Tongue (tissue), 1 donor: ENCODE measurements at regions not wholly inside any gene's neighbourhood (a gene's known extent, or its start where the extent isn't known, plus 50 kb on each side); places are given as distances from the start of the nearest gene placed in this dataset.
A peak's percentile ranks its signal among the peaks of the same experiment; 100 is the strongest.

ENCODE experiments used
- DNase-seq: peaks from one replicate; pipeline ENCODE4 v3.0.0-alpha.2; 2015

- no peak for DNase-seq
These were observed 373.4 kb downstream of the LPIN1 start for GRCh38 chr2:12119841-12120240.

GRCh38 chr2:12120281-12121150 is 374.1 kb downstream of the LPIN1 start:
- no peak for DNase-seq

GRCh38 chr2:12124790-12125189 is 378.4 kb downstream of the LPIN1 start:
- no peak for DNase-seq

DNA sequence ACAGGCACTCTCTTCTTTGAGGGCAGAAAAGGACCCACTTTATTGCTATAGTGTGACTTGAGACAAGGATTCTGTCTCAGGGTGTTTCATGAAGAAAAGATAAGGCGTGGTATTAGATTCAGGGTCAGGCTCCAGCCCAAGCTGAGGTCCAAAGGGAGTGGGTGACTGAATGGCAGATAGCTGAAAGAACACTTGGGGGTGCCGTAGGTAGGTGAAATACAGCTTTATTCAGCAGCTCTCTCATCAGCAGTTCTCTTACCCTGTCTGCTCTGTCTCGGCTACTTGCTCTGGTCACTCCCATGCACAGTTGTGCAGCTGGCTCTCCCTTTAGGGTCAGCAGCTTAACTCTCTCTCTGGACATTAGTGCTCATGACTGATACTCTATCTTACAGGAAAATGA is 379.9 kb downstream of the LPIN1 start:
- DNase-seq, result no peak

DNA sequence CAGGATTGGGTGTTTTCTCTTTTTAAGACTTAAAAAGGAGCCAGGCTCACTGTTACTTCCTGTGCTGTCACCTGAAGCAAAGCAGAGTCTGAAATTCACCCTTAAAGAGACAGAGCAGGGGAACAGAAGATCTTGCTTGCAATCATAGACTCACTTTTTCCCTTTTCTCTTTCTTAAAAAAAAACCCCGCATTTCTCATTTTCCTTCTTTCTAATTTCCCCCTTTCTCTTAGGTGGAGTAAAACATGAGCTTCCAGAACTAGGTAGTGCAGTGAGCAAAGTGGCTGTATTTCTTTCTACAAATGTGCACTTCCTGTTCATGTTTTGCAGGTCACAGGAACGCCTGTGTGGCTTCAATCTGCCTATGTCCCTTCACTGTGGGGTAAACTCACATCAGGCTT is 381.2 kb downstream of the LPIN1 start:
- DNase-seq, result no peak

- no peak for DNase-seq
These were observed 385.5 kb downstream of the LPIN1 start for GRCh38 chr2:12131975-12132374.

DNA sequence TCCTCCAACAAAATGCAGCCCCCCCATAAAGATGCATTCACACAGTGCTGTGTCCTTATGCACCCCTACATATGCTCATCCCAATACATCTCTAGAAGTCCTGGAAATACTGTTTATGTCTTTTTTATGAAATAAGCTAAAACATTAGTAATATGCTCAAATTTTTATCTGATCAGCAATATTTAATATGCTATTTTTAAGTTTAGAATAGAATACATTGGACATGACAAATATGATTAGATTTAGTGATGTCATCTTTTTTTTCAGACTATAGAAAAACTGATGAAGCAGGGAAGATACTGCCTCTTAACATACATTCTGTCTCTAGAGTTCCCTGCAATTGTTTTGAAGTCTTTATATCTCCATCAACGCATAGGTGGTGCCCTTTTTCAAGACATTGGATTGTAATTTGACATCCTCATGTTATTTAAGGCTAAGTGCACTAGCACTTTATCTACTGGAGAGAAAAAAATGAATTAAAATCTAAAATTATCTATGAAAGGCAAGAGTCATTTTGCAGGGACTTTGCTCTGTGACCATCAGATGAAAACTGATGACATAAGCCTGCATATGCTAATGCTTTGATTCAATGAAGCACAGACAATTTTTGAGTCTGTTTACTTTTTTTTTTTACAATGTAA is 395.3 kb downstream of the LPIN1 start:
- DNase-seq, result no peak

GRCh38 chr2:12151716-12152115 is 405.3 kb downstream of the LPIN1 start:
- DNase-seq, result no peak

DNA sequence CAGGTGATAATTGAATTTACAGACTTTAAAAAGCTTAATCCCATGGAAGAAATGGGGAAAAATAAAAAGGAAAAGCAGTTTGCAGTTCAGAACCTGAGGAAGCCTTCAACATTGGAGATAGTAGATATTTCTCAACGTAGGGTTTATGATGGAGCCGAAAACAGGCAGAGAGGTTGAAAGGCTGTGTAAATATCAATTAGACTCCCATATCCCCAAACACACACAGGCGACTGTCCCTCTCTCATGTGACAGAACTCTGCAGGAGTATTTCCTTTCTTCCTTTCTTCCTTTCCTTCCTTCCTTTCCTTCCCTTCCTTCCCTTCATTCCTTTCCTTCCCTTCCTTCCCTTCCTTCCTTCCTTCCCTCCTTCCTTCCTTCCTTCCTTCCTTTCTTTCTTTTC is 406.5 kb downstream of the LPIN1 start:
- no peak for DNase-seq

DNA sequence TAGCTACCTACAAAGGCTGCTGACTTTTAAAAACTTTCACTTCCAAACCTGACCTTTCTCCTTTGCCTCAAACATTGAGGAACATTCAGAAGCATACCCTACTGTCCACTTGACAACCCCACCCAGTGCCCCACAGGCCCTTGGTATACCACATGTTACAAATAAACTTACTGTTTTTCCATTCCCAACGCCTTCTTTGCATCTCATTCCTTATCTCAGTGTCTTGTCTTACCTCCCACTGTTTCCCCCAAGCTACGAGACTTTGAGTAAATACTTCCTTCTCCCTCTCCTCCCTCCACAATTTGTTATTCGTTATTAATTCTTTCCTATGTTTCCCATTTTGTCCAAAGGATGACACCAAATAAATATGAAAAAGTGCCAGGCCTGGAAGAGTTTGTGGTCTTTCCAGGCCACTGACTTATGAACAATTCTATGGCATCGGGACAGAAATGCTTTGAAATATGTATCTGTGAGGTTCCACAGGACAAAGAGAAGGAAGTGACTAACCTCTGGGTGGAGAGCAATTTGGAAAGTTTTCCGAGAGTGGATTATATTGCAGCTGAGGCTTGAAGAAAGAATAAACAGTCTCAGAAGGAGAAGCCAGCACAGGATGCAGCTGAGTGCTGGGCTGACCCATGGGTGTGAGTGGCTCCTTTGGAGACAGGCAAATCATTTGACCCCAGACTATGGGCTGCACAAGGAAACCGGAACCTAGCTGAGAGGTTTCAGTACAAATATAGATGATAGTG is 409.0 kb downstream of the LPIN1 start:
- peak; percentile 56 for DNase-seq

- no peak for DNase-seq
These were observed 409.9 kb downstream of the LPIN1 start for GRCh38 chr2:12156349-12156748.

DNA sequence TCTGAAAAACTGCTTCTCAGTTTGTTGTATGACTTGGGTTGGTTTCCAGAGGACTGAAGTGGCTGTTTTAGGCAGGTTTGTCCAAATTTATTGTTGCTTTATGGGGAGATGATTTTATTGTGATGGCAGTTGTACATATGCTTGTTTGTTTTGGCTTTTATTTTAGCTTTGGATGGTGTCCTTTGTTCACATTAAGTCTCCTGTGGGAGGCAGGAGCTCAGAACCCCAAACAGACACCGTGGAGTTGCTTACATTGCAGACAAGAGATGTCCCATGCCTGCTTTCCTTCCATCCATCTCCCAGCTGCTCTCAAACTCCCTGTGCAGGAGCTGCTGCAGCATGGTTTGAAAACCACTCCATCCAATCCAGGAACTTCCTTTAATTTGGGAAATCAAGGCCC is 414.7 kb downstream of the LPIN1 start:
- DNase-seq, result peak; percentile 45

DNA sequence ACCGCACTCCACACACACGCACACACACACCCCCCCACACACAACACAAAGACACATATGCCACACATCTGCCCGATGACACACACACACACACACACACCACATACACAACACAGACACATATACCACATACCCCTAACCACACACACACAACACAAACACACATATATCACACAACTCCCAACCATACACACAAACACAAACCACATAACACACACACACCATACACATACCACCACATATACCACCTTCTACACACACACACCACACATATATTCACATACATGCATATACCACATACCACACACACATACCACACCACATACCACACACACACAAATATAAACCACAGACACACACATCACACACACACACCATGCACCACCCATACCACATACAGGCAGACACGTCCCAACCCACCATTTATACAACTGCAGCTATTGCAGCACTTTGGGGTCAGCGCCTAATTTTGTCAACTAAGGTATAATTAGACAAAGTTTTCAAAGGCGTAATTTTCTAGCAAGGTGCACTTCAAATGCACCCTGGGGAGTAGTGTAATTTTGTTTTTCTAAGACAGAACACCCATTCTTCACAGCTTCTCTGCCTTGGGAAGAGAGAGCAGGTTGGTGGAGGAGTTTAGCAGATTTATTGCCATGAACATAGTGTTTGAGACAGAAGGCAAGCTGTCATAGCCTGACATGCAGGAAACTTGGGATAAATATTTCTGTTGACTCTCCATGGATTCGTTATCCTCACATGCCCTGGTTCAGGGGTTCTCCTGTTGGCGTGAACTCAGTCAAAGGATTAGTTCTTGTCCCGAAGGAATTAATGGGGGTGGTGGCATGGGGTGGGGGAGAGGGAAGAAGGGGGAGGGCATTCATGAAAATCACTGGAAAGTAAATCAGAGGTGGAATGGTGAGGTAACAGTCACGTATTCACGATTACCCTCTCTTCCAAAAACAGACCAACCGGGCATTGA is 416.1 kb downstream of the LPIN1 start:
- DNase-seq, result no peak

GRCh38 chr2:12163866-12164265 is 417.4 kb downstream of the LPIN1 start:
- DNase-seq, result no peak

- DNase-seq, result no peak
These were observed 418.3 kb downstream of the LPIN1 start for GRCh38 chr2:12164689-12165088.

DNA sequence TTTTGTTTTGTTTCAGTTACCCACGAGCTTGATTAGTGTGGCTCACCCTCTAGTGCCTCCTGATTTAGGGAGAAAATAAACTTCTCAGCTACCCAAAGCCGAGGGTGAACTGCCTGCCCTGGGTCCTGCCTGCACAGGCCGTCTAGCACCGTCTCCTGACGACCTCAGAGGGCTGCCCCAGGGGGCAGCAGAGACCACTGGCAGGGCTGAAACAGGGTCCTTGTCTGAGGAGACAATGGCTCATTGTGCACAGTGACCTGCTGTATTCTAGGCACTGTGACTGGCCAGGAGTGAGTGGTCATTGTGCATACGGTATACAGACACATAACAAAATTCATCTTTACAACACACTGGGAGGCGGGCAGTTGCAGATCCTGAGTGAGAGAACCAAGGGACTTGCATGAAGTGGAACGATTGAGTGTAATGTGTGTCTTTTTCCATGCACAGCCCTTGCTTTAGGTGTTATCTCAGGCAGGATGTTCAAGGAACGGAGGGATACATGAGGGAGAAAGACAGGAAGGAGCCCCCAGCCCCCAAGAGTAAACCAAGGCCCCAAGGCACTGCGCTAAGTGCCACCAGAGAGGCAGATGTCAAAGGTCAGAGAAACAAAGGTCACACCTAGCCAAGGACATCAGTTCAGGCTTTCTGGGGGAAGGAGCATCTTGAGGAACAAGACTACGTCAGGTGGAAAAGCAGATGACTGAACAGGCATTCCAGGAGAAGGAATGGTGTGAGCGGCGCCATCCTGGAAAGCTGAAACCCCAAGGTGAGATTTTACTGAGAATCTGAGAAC is 421.3 kb downstream of the LPIN1 start:
- DNase-seq, result peak; percentile 34

DNA sequence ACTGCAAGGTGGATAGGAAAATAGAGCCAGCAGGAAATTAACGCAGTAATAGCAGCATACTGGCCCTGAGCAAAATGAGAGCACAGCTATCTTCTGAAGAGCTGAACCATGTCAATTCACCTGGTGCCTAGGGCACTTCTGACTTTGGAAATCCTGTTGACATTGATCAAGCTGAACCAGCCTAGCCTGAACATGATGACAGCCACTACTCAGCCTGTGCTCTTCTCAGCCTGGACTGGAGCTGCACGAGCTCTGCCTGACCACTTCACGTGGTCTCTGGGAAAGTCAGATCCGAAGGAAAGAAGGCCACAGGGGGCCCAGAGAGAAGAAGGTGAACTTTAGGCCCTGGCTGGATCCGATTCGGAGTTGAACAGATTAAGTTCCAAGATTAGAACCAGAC is 421.9 kb downstream of the LPIN1 start:
- no peak for DNase-seq

- DNase-seq, result peak; percentile 66
These were observed 422.5 kb downstream of the LPIN1 start for GRCh38 chr2:12168791-12169388.

DNA sequence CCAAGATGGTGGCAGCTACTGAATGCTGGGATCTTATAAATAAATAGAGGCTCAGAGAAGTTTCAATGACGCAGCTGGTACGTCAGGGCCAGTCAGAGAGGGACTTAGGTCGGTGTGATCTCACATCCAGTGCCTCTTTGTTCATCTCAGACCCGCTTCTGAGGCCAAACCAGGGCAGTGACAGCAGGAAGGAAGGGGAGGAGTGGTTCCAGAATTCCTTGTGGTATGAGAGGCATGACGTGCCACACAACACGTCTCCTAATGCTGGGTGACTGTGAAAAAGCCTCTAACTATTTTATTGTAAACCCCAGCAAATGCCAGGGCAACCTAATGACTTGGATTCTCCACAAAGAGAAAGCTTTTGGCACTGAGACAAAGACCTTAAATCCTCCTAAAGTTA is 423.3 kb downstream of the LPIN1 start:
- peak; percentile 76 for DNase-seq

DNA sequence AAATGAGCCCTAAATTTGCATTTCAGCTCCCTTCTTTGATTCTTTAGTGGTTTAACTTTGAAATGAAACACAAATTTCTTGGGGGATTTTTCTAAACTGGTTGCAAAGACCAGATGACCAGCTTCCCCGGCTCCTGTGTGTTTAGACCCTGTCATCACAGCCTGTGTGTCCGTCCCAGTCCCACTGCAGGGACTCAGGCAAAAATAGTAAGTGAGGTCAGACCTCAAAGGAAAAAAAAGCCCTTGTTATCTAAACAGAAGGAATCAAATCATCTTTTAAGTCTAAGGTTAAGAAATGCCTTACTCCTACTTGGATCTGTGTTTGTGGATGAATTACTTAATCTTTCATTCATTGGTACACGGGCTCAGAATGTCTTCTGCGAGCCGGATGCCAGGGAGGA is 423.7 kb downstream of the LPIN1 start:
- DNase-seq, result no peak
